ENCODE measurements at regions not wholly inside any gene's neighbourhood (a gene's known extent, or its start where the extent isn't known, plus 50 kb on each side); places are given as distances from the start of the nearest gene placed in this dataset.

GRCh38 chr18:40925071-40925541 lies 1029.9 kb upstream of the PIK3C3 start:
- no peak for DNase-seq

- DNase-seq: no peak
Observed at GRCh38 chr18:40921845-40922629, 1033.0 kb upstream of the PIK3C3 start.

- DNase-seq: no peak
Observed at GRCh38 chr18:40917056-40917455, 1038.0 kb upstream of the PIK3C3 start.

- DNase-seq: no peak
Observed at GRCh38 chr18:40915724-40916123, 1039.3 kb upstream of the PIK3C3 start.

GRCh38 chr18:40911582-40912254 lies 1043.3 kb upstream of the PIK3C3 start:
- DNase-seq: no peak

- no peak for DNase-seq
Observed at GRCh38 chr18:40911041-40911440, 1044.0 kb upstream of the PIK3C3 start.

GRCh38 chr18:40907842-40908241 lies 1047.2 kb upstream of the PIK3C3 start:
- DNase-seq: peak; percentile 81

- no peak for DNase-seq
Observed at GRCh38 chr18:40904295-40904694, 1050.7 kb upstream of the PIK3C3 start.

- no peak for DNase-seq
Observed at GRCh38 chr18:40902436-40902835, 1052.6 kb upstream of the PIK3C3 start.

- no peak for DNase-seq
Observed at GRCh38 chr18:40897884-40898283, 1057.2 kb upstream of the PIK3C3 start.

- DNase-seq: no peak
Observed at GRCh38 chr18:40883271-40883670, 1071.8 kb upstream of the PIK3C3 start.

- no peak for DNase-seq
Observed at GRCh38 chr18:40882468-40882867, 1072.6 kb upstream of the PIK3C3 start.

- no peak for DNase-seq
Observed at GRCh38 chr18:40878371-40878770, 1076.7 kb upstream of the PIK3C3 start.

- no peak for DNase-seq
Observed at GRCh38 chr18:40877096-40877495, 1077.9 kb upstream of the PIK3C3 start.

GRCh38 chr18:40875101-40875615 lies 1079.9 kb upstream of the PIK3C3 start:
- peak; percentile 9 for DNase-seq

GRCh38 chr18:40874233-40874632 lies 1080.8 kb upstream of the PIK3C3 start:
- DNase-seq: peak; percentile 45

- no peak for DNase-seq
Observed at GRCh38 chr18:40868110-40868858, 1086.8 kb upstream of the PIK3C3 start.

- DNase-seq: no peak
Observed at GRCh38 chr18:40867459-40867858, 1087.6 kb upstream of the PIK3C3 start.

- no peak for DNase-seq
Observed at GRCh38 chr18:40866968-40867367, 1088.1 kb upstream of the PIK3C3 start.

GRCh38 chr18:40866013-40866645 lies 1088.9 kb upstream of the PIK3C3 start:
- DNase-seq: no peak

GRCh38 chr18:40864846-40865245 lies 1090.2 kb upstream of the PIK3C3 start:
- DNase-seq: no peak

GRCh38 chr18:40863801-40864200 lies 1091.2 kb upstream of the PIK3C3 start:
- DNase-seq: no peak

GRCh38 chr18:40860189-40860588 lies 1094.8 kb upstream of the PIK3C3 start:
- no peak for DNase-seq

Measured in NCI-H1105 treated with DMSO at 0.1 percent for 48 hours (cell line).